GM23338 (cell line): ENCODE measurements at regions not wholly inside any gene's neighbourhood (a gene's known extent, or its start where the extent isn't known, plus 50 kb on each side); places are given as distances from the start of the nearest gene placed in this dataset.

Experiments
- CREB1 ChIP-seq: fragments of 250-450 bp; sonication (Bioruptor Pico); IDR thresholded peaks from 2 replicates; pipeline ENCODE4 v1.5.0; 2020; ENCODE audit warnings: low read depth, mild to moderate bottlenecking, moderate library complexity
- EZH2 ChIP-seq: fragments of 200-600 bp; sonication (generic); IDR thresholded peaks from one replicate; pipeline ENCODE4 v1.8.0; 2017; ENCODE audit warnings: antibody characterized with exemption, mild to moderate bottlenecking, low read depth; ENCODE audit not compliant: unreplicated experiment
- EZH2phosphoT487 ChIP-seq: fragments of 200-600 bp; sonication (generic); IDR thresholded peaks from one replicate; pipeline ENCODE4 v1.8.1; 2018; ENCODE audit warnings: antibody characterized with exemption; ENCODE audit not compliant: unreplicated experiment
- JUNB ChIP-seq: IDR thresholded peaks from one replicate; pipeline ENCODE4 v1.6.1; 2016; ENCODE audit warnings: antibody characterized with exemption; ENCODE audit not compliant: unreplicated experiment
- NANOG ChIP-seq: IDR thresholded peaks from 2 replicates; pipeline ENCODE4 v1.6.1; 2016; ENCODE audit warnings: antibody characterized with exemption, borderline replicate concordance
- POLR2AphosphoS5 ChIP-seq: IDR thresholded peaks from 2 replicates; pipeline ENCODE4 v1.6.1; 2016; ENCODE audit warnings: antibody characterized with exemption, low read depth
- STAT1 ChIP-seq: IDR thresholded peaks from one replicate; pipeline ENCODE4 v1.6.1; 2016; ENCODE audit warnings: antibody characterized with exemption; ENCODE audit not compliant: unreplicated experiment
- ZNF114 ChIP-seq: fragments of 250-450 bp; sonication (Bioruptor Pico); IDR thresholded peaks from 2 replicates; pipeline ENCODE4 v1.5.0; 2020; ENCODE audit warnings: mild to moderate bottlenecking, moderate library complexity
- TF ChIP-seq, protein P1 (sequence below), 2 experiments: fragments of 200-600 bp in 1 of 2; sonication (generic) in 1 of 2; conservative IDR thresholded peaks; 2 replicates each; pipeline versions ENCODE4 v1.5.1 to v1.6.1; 2016 to 2017; ENCODE audit warnings: antibody characterized with exemption in 2 of 2, low read depth in 2 of 2, mild to moderate bottlenecking in 2 of 2, moderate library complexity in 1 of 2
- TF ChIP-seq, protein P2 (sequence below): IDR thresholded peaks from 2 replicates; pipeline ENCODE4 v1.6.1; 2016; ENCODE audit warnings: antibody characterized with exemption
- TF ChIP-seq, protein P3 (sequence below): IDR thresholded peaks from one replicate; pipeline ENCODE4 v1.6.1; 2018; ENCODE audit warnings: antibody characterized with exemption; ENCODE audit not compliant: unreplicated experiment

DNA sequence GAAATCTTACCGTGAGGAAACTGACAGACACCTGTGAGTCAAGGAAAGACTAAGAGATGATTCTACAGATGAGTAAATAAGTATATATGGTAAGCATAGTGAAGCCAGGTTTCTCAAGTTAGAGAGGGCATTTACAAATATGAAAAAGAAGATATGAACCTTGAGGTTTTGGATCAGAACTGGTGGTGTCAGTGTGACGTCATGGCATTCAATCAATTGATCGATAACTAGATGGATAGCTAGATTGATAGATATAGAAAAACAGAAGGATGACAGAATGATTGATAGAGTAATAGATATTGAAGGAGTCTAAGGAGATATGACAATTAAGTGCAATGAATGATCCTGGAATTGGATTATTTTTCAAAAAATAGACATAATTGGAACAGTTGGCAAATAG is 350.2 kb upstream of the MC4R start:
- TF ChIP-seq ZNF114 (CRISPR knock-in tag) (no peak), STAT1 (no peak), CREB1 (no peak), EZH2 (no peak), POLR2AphosphoS5 (no peak), EZH2phosphoT487 (no peak), NANOG (no peak), JUNB (no peak)
- TF ChIP-seq, protein P1, sequence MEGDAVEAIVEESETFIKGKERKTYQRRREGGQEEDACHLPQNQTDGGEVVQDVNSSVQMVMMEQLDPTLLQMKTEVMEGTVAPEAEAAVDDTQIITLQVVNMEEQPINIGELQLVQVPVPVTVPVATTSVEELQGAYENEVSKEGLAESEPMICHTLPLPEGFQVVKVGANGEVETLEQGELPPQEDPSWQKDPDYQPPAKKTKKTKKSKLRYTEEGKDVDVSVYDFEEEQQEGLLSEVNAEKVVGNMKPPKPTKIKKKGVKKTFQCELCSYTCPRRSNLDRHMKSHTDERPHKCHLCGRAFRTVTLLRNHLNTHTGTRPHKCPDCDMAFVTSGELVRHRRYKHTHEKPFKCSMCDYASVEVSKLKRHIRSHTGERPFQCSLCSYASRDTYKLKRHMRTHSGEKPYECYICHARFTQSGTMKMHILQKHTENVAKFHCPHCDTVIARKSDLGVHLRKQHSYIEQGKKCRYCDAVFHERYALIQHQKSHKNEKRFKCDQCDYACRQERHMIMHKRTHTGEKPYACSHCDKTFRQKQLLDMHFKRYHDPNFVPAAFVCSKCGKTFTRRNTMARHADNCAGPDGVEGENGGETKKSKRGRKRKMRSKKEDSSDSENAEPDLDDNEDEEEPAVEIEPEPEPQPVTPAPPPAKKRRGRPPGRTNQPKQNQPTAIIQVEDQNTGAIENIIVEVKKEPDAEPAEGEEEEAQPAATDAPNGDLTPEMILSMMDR (conservative IDR thresholded peaks at IDR 0.05; ENCODE audit: low read depth in 2 of 2), result no peak
- TF ChIP-seq, protein P2, sequence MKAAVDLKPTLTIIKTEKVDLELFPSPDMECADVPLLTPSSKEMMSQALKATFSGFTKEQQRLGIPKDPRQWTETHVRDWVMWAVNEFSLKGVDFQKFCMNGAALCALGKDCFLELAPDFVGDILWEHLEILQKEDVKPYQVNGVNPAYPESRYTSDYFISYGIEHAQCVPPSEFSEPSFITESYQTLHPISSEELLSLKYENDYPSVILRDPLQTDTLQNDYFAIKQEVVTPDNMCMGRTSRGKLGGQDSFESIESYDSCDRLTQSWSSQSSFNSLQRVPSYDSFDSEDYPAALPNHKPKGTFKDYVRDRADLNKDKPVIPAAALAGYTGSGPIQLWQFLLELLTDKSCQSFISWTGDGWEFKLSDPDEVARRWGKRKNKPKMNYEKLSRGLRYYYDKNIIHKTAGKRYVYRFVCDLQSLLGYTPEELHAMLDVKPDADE, result no peak
- TF ChIP-seq, protein P3, sequence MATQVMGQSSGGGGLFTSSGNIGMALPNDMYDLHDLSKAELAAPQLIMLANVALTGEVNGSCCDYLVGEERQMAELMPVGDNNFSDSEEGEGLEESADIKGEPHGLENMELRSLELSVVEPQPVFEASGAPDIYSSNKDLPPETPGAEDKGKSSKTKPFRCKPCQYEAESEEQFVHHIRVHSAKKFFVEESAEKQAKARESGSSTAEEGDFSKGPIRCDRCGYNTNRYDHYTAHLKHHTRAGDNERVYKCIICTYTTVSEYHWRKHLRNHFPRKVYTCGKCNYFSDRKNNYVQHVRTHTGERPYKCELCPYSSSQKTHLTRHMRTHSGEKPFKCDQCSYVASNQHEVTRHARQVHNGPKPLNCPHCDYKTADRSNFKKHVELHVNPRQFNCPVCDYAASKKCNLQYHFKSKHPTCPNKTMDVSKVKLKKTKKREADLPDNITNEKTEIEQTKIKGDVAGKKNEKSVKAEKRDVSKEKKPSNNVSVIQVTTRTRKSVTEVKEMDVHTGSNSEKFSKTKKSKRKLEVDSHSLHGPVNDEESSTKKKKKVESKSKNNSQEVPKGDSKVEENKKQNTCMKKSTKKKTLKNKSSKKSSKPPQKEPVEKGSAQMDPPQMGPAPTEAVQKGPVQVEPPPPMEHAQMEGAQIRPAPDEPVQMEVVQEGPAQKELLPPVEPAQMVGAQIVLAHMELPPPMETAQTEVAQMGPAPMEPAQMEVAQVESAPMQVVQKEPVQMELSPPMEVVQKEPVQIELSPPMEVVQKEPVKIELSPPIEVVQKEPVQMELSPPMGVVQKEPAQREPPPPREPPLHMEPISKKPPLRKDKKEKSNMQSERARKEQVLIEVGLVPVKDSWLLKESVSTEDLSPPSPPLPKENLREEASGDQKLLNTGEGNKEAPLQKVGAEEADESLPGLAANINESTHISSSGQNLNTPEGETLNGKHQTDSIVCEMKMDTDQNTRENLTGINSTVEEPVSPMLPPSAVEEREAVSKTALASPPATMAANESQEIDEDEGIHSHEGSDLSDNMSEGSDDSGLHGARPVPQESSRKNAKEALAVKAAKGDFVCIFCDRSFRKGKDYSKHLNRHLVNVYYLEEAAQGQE, result no peak
